Erythroblast (primary cell): ENCODE measurements at regions not wholly inside any gene's neighbourhood (a gene's known extent, or its start where the extent isn't known, plus 50 kb on each side); places are given as distances from the start of the nearest gene placed in this dataset.

Experiments used
- GATA1 ChIP-seq: IDR thresholded peaks from 2 replicates; pipeline ENCODE4 v1.6.1; 2011; ENCODE audit warnings: low read depth, mild to moderate bottlenecking, control low read depth, low read length, moderate library complexity
- POLR2A ChIP-seq: IDR thresholded peaks from 2 replicates; pipeline ENCODE4 v1.6.1; 2011; ENCODE audit warnings: mild to moderate bottlenecking, low read length

DNA sequence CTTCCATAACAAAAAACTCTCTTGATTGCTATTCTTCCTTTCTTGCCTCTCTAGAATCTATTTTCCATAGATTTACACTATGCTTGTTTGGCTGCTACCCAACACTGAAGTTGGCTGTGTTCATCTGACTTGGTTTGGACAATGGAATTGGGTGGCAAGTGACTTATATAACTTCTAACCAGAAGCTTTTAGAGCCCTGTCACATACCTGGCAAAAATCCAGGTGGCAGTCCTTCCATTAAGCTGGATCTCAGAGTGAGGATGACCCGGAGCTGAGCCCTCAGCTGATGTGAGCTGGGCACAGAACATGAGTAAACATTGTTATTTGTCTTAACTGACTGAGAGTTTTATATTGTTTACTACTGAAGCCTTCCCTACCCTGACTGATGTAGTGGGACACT lies 225.7 kb downstream of the TLR4 start:
- no peak for TF ChIP-seq POLR2A
- no peak for TF ChIP-seq GATA1
